GM12892 (cell line): ENCODE measurements at regions not wholly inside any gene's neighbourhood (a gene's known extent, or its start where the extent isn't known, plus 50 kb on each side); places are given as distances from the start of the nearest gene placed in this dataset.

Experiments used
- POLR2A ChIP-seq: IDR thresholded peaks from 2 replicates; pipeline ENCODE4 v1.6.1; 2011; ENCODE audit warnings: low read depth, low read length, control low read depth
- POLR2AphosphoS5 ChIP-seq: IDR thresholded peaks from 2 replicates; pipeline ENCODE4 v1.6.1; 2011; ENCODE audit warnings: low read depth, low read length, control low read depth
- TAF1 ChIP-seq: IDR thresholded peaks from 2 replicates; pipeline ENCODE4 v1.6.1; 2011; ENCODE audit warnings: low read depth, mild to moderate bottlenecking, control low read depth, low read length, borderline replicate concordance

- TF ChIP-seq POLR2A (no peak), POLR2AphosphoS5 (no peak), TAF1 (no peak)
These were observed 192.6 kb upstream of the FAM241A start for GRCh38 chr4:111952688-111953087.
